ENCODE measurements at regions not wholly inside any gene's neighbourhood (a gene's known extent, or its start where the extent isn't known, plus 50 kb on each side); places are given as distances from the start of the nearest gene placed in this dataset.

GRCh38 chr4:28760003-28760402 lies 1899.4 kb downstream of the STIM2 start:
- TF ChIP-seq CTCF (conservative IDR thresholded peaks at IDR 0.05), result no peak
- Mint-ChIP-seq H3K27ac (no peak overlapping the region), H3K27me3 (no peaks in the 10 kb centered on the region), H3K9me3 (no peaks in the 10 kb centered on the region), H3K36me3 (no peaks in the 10 kb centered on the region), H3K4me1 (ENCODE audit: unreplicated experiment) (no peaks in the 10 kb centered on the region), H3K4me3 (no peak overlapping the region)
- DNase-seq (ENCODE audit: extremely low spot score, unreplicated experiment), result no peak

- TF ChIP-seq CTCF (conservative IDR thresholded peaks at IDR 0.05), result no peak
- Mint-ChIP-seq H3K9me3 (peaks cover 1% of the 10 kb centered on the region), H3K27me3 (no peaks in the 10 kb centered on the region), H3K36me3 (no peaks in the 10 kb centered on the region), H3K4me3 (no peak overlapping the region), H3K27ac (no peak overlapping the region), H3K4me1 (ENCODE audit: unreplicated experiment) (no peaks in the 10 kb centered on the region)
- no peak for DNase-seq (ENCODE audit: extremely low spot score, unreplicated experiment)
These were observed 1911.4 kb downstream of the STIM2 start for GRCh38 chr4:28772066-28772465.

- no peak for DNase-seq (ENCODE audit: extremely low spot score, unreplicated experiment)
- no peak for TF ChIP-seq CTCF (conservative IDR thresholded peaks at IDR 0.05)
- Mint-ChIP-seq H3K27ac (no peak overlapping the region), H3K9me3 (no peaks in the 10 kb centered on the region), H3K4me3 (no peak overlapping the region), H3K36me3 (no peaks in the 10 kb centered on the region), H3K27me3 (no peaks in the 10 kb centered on the region), H3K4me1 (ENCODE audit: unreplicated experiment) (no peaks in the 10 kb centered on the region)
These were observed 1912.1 kb downstream of the STIM2 start for GRCh38 chr4:28772788-28773187.

GRCh38 chr4:28774344-28774743 lies 1913.7 kb downstream of the STIM2 start:
- H3K4me3 Mint-ChIP-seq, result no peak overlapping the region
- TF ChIP-seq CTCF (conservative IDR thresholded peaks at IDR 0.05), result no peak
- no peak overlapping the region for H3K27ac Mint-ChIP-seq
- H3K9me3 Mint-ChIP-seq, result no peaks in the 10 kb centered on the region
- no peaks in the 10 kb centered on the region for H3K27me3 Mint-ChIP-seq
- H3K4me1 Mint-ChIP-seq (ENCODE audit: unreplicated experiment), result no peaks in the 10 kb centered on the region
- no peaks in the 10 kb centered on the region for H3K36me3 Mint-ChIP-seq
- DNase-seq (ENCODE audit: extremely low spot score, unreplicated experiment), result no peak

GRCh38 chr4:28776004-28776403 lies 1915.4 kb downstream of the STIM2 start:
- Mint-ChIP-seq H3K36me3 (no peaks in the 10 kb centered on the region), H3K4me3 (no peak overlapping the region), H3K9me3 (no peaks in the 10 kb centered on the region), H3K4me1 (ENCODE audit: unreplicated experiment) (no peaks in the 10 kb centered on the region), H3K27me3 (no peaks in the 10 kb centered on the region), H3K27ac (no peak overlapping the region)
- no peak for DNase-seq (ENCODE audit: extremely low spot score, unreplicated experiment)
- no peak for TF ChIP-seq CTCF (conservative IDR thresholded peaks at IDR 0.05)

- no peaks in the 10 kb centered on the region for H3K9me3 Mint-ChIP-seq
- no peak for TF ChIP-seq CTCF (conservative IDR thresholded peaks at IDR 0.05)
- no peaks in the 10 kb centered on the region for H3K4me1 Mint-ChIP-seq (ENCODE audit: unreplicated experiment)
- H3K27me3 Mint-ChIP-seq, result no peaks in the 10 kb centered on the region
- DNase-seq (ENCODE audit: extremely low spot score, unreplicated experiment), result no peak
- H3K36me3 Mint-ChIP-seq, result no peaks in the 10 kb centered on the region
- H3K27ac Mint-ChIP-seq, result no peak overlapping the region
- H3K4me3 Mint-ChIP-seq, result no peak overlapping the region
These were observed 1923.5 kb downstream of the STIM2 start for GRCh38 chr4:28784188-28784587.

All from type B pancreatic cell (in vitro differentiated cells).